ENCODE measurements at regions not wholly inside any gene's neighbourhood (a gene's known extent, or its start where the extent isn't known, plus 50 kb on each side); places are given as distances from the start of the nearest gene placed in this dataset.

- Histone ChIP-seq H3K36me3 (no peaks in the 10 kb centered on the region), H3K4me3 (ENCODE audit: low read depth in 1 of 2, low read length in 1 of 2) (no peak overlapping the region), H3K4me1 (ENCODE audit: control insufficient read depth in 1 of 2, insufficient read depth in 1 of 2, low read depth in 1 of 2, low read length in 1 of 2) (no peaks in the 10 kb centered on the region), H3K9me3 (no peaks in the 10 kb centered on the region), H3K27me3 (no peaks in the 10 kb centered on the region), H3K27ac (no peak overlapping the region)
- no peak for TF ChIP-seq CTCF (IDR thresholded peaks at IDR 0.05)
These were observed 188.6 kb downstream of the ALG10 start for GRCh38 chr12:34210689-34211530.

GRCh38 chr12:34212651-34213050, 190.4 kb downstream of the ALG10 start:
- H3K9me3 ChIP-seq = no peaks in the 10 kb centered on the region
- no peaks in the 10 kb centered on the region for H3K27me3 ChIP-seq
- H3K27ac ChIP-seq = no peak overlapping the region
- H3K4me1 ChIP-seq (ENCODE audit: control insufficient read depth in 1 of 2, insufficient read depth in 1 of 2, low read depth in 1 of 2, low read length in 1 of 2) = no peaks in the 10 kb centered on the region
- H3K36me3 ChIP-seq = no peaks in the 10 kb centered on the region
- no peak for TF ChIP-seq CTCF (IDR thresholded peaks at IDR 0.05)
- H3K4me3 ChIP-seq (ENCODE audit: low read depth in 1 of 2, low read length in 1 of 2) = no peak overlapping the region

GRCh38 chr12:34214011-34214410, 191.7 kb downstream of the ALG10 start:
- no peaks in the 10 kb centered on the region for H3K9me3 ChIP-seq

GRCh38 chr12:34215213-34215892, 193.1 kb downstream of the ALG10 start:
- H3K27ac ChIP-seq = no peak overlapping the region
- H3K27me3 ChIP-seq = peaks cover 14% of the 10 kb centered on the region
- H3K4me1 ChIP-seq (ENCODE audit: control insufficient read depth in 1 of 2, insufficient read depth in 1 of 2, low read depth in 1 of 2, low read length in 1 of 2) = peaks cover 0 to 4% of the 10 kb centered on the region in 2 experiments
- H3K4me3 ChIP-seq (ENCODE audit: low read depth in 1 of 2, low read length in 1 of 2) = no peak overlapping the region
- TF ChIP-seq CTCF (IDR thresholded peaks at IDR 0.05) = no peak
- H3K9me3 ChIP-seq = no peaks in the 10 kb centered on the region
- H3K36me3 ChIP-seq = no peaks in the 10 kb centered on the region

More at GRCh38 chr12:34214011-34214410, 191.7 kb downstream of the ALG10 start:
- Histone ChIP-seq H3K27me3 (peaks cover 6% of the 10 kb centered on the region), H3K27ac (no peak overlapping the region), H3K36me3 (no peaks in the 10 kb centered on the region), H3K4me1 (ENCODE audit: control insufficient read depth in 1 of 2, insufficient read depth in 1 of 2, low read depth in 1 of 2, low read length in 1 of 2) (peaks cover 0 to 4% of the 10 kb centered on the region in 2 experiments), H3K4me3 (ENCODE audit: low read depth in 1 of 2, low read length in 1 of 2) (no peak overlapping the region)
- TF ChIP-seq CTCF (IDR thresholded peaks at IDR 0.05) = no peak

GRCh38 chr12:34215893-34216285, 193.6 kb downstream of the ALG10 start:
- Histone ChIP-seq H3K27me3 (peaks cover 14% of the 10 kb centered on the region), H3K4me3 (ENCODE audit: low read depth in 1 of 2, low read length in 1 of 2) (no peak overlapping the region), H3K36me3 (no peaks in the 10 kb centered on the region), H3K4me1 (ENCODE audit: control insufficient read depth in 1 of 2, insufficient read depth in 1 of 2, low read depth in 1 of 2, low read length in 1 of 2) (peaks cover 0 to 4% of the 10 kb centered on the region in 2 experiments), H3K27ac (no peak overlapping the region), H3K9me3 (no peaks in the 10 kb centered on the region)
- no peak for TF ChIP-seq CTCF (IDR thresholded peaks at IDR 0.05)
